COLO668 (cell line): ENCODE measurements at regions not wholly inside any gene's neighbourhood (a gene's known extent, or its start where the extent isn't known, plus 50 kb on each side); places are given as distances from the start of the nearest gene placed in this dataset.

Source experiments
- DNase-seq: peaks from one replicate; lab custom pipeline; 2025; ENCODE audit not compliant: unreplicated experiment; lab: John Stamatoyannopoulos, UW

- no peak for DNase-seq
These were observed 56.3 kb upstream of the FAM3C start for GRCh38 chr7:121452389-121452788.

GRCh38 chr7:121451367-121452094 is 55.4 kb upstream of the FAM3C start:
- no peak for DNase-seq

DNA sequence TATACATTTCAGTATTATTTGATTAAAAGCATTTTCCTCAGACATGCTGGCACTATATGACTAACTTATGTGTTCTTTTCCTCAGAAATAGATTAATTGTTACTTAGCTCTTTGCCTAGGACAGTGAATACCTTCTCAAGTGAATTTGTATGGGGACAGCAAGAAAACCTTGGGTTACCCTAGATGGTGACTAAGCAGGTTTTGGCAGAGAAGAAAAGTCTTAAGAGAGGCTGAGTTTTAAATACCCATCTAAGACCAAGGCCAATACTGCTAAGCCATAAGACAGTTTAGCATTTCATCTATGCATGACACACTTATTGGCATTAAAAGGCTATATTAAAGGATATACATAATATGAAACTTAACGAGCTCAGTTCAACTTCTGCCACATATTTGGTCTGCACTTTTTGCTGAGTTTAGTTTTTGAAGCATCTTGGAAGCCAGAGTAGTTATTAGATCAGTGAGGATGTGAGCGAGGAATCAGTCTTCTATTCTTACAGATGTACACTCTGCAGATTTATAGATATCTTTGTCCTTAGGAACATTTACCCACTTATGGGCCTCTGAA is 54.6 kb upstream of the FAM3C start:
- no peak for DNase-seq

DNA sequence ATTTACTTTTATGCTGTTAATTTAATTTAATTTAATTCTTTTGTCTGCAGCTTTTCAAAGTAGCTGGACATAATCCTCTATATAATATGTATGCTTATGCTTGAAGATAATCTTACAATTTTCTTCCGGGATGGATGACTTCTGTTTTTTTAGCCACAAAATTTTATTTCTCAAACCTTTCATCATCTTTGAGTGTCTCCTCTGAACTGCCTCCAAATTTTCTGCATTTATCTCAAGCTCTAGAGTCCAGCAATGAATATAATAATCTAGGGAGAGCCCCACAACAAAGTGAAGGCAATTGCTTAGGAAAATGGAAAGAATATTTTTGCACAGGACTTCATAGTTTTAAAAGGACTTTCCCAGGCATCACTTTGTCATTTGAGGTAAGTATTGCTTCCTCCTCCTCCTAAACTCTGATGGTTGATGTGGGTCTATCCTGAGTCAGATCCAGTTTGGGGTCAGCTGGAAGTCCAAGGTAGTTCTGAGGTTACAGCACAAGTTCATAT is 53.7 kb upstream of the FAM3C start:
- no peak for DNase-seq

GRCh38 chr7:121449329-121449728 is 53.2 kb upstream of the FAM3C start:
- DNase-seq: no peak

GRCh38 chr7:121448429-121448828 is 52.3 kb upstream of the FAM3C start:
- no peak for DNase-seq

- no peak for DNase-seq
These were observed 51.8 kb upstream of the FAM3C start for GRCh38 chr7:121447911-121448300.

GRCh38 chr7:121447243-121447910 is 51.3 kb upstream of the FAM3C start:
- DNase-seq: no peak

DNA sequence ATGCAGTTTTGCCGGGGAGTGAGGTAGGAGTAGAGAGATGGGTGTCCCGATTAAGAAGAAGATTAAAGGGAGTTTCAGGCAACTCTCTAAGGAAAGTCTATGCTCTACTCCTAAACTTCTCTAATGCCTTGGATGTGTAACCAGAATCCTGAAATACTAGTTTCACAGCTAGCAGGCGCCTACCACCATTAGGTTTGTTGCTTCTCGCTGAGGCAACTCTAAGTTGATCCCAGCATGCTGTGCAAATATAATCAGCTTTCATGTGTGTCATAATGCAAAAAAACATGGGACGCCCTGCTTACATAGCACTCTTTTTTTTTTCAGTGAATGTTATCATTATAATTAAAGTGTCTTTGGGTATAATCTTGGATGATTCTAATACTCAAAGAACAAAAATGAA is 50.4 kb upstream of the FAM3C start:
- DNase-seq: no peak
